Endothelial cell of umbilical vein (primary cell): ENCODE measurements at regions not wholly inside any gene's neighbourhood (a gene's known extent, or its start where the extent isn't known, plus 50 kb on each side); places are given as distances from the start of the nearest gene placed in this dataset.

Source experiments
- BruUV-seq: library from RNA; stranded (reverse); fragments of 400-500 nt; replicated peaks from 2 replicates; lab custom pipeline; 2021; lab: Mats Ljungman, UMichigan
- CTCF ChIA-PET: fragments of 300-600, 350-600 bp; sonication (Branson Sonifier 250); formaldehyde crosslinking; loops from one replicate; lab custom pipeline; 2021; ENCODE audit warnings: antibody characterized with exemption, inconsistent platforms; lab: Charles Lee
- POLR2A ChIA-PET: fragments of 300-600, 350-600 bp; sonication (Branson Sonifier 250); formaldehyde crosslinking; loops from one replicate; lab custom pipeline; 2021; ENCODE audit warnings: antibody characterized with exemption, inconsistent platforms; lab: Charles Lee
- DNase-seq: peaks from one replicate; pipeline ENCODE4 v3.0.0-alpha.2; 2011; ENCODE audit warnings: low read depth, low spot score
- FAIRE-seq: peaks from 2 replicates; lab custom pipeline; 2011; peaks lifted over from hg19 to GRCh38; lab: Jason Lieb, UNC
- H2AFZ ChIP-seq: 2 replicates; pipeline ENCODE4 v1.6.0; 2012; ENCODE audit warnings: low read depth, low read length, control low read depth, inconsistent platforms
- H3K27ac ChIP-seq: 2 replicates; pipeline ENCODE4 v1.5.1; 2011; ENCODE audit warnings: low read depth, mild to moderate bottlenecking, control low read depth, low read length, moderate library complexity; ENCODE audit not compliant: insufficient read depth
- H3K27me3 ChIP-seq, 2 experiments: 2 replicates each; pipeline versions ENCODE4 v1.6.0 to v1.6.1; 2011; ENCODE audit warnings: low read length in 2 of 2, mixed read lengths in 1 of 2; ENCODE audit not compliant: control insufficient read depth in 2 of 2, insufficient read depth in 2 of 2
- H3K36me3 ChIP-seq, 2 experiments: 2 replicates in 1 of 2; 3 replicates in 1 of 2; pipeline ENCODE4 v1.5.1; 2011; ENCODE audit warnings: low read length in 2 of 2, mild to moderate bottlenecking in 1 of 2, moderate library complexity in 1 of 2; ENCODE audit not compliant: control insufficient read depth in 2 of 2, insufficient read depth in 2 of 2; ENCODE audit errors: extremely low read depth in 1 of 2
- H3K4me1 ChIP-seq: 3 replicates; pipeline ENCODE4 v1.5.1; 2011; ENCODE audit warnings: mild to moderate bottlenecking, low read length; ENCODE audit not compliant: control insufficient read depth, insufficient read depth; ENCODE audit errors: extremely low read depth
- H3K4me2 ChIP-seq: 2 replicates; pipeline ENCODE4 v1.6.1; 2011; ENCODE audit warnings: low read length, control low read depth, mixed read lengths; ENCODE audit not compliant: insufficient read depth
- H3K4me3 ChIP-seq, 3 experiments: fragments of 200-600 bp in 1 of 3; sonication (generic), shearing (Covaris generic) in 1 of 3; replicated peaks in 1 of 3; 2 replicates each; pipeline ENCODE4 v1.5.1; 2011 to 2016; ENCODE audit warnings: control low read depth in 3 of 3, low read length in 3 of 3, mild to moderate bottlenecking in 2 of 3, inconsistent platforms in 1 of 3, low read depth in 1 of 3, moderate library complexity in 1 of 3; ENCODE audit not compliant: insufficient read depth in 1 of 3
- H3K79me2 ChIP-seq: 2 replicates; pipeline ENCODE4 v1.6.0; 2012; ENCODE audit warnings: low read length, inconsistent platforms; ENCODE audit not compliant: control insufficient read depth, insufficient read depth
- H3K9ac ChIP-seq: replicated peaks from 2 replicates; pipeline ENCODE3; 2011; ENCODE audit warnings: low read length, control low read depth; ENCODE audit not compliant: insufficient read depth; ENCODE audit errors: extremely low read depth
- H3K9me1 ChIP-seq: replicated peaks from 3 replicates; pipeline ENCODE4 v1.6.0; 2011; ENCODE audit warnings: mild to moderate bottlenecking, low read length; ENCODE audit not compliant: control insufficient read depth, insufficient read depth; ENCODE audit errors: extremely low read depth
- H3K9me3 ChIP-seq: replicated peaks from 2 replicates; pipeline ENCODE4 v1.5.1; 2012; ENCODE audit warnings: low read length, inconsistent platforms; ENCODE audit not compliant: control insufficient read depth, insufficient read depth
- H4K20me1 ChIP-seq: replicated peaks from 2 replicates; pipeline ENCODE3; 2011; ENCODE audit warnings: mild to moderate bottlenecking, low read length; ENCODE audit not compliant: control insufficient read depth, insufficient read depth; ENCODE audit errors: extremely low read depth
- EZH2 ChIP-seq: IDR thresholded peaks from 2 replicates; pipeline ENCODE4 v1.6.1; 2012; ENCODE audit warnings: borderline replicate concordance, low read depth, mild to moderate bottlenecking, moderate library complexity, low read length, inconsistent platforms; ENCODE audit not compliant: severe bottlenecking
- FOS ChIP-seq: IDR thresholded peaks from 2 replicates; pipeline ENCODE4 v1.6.1; 2011; ENCODE audit warnings: mild to moderate bottlenecking, low read length, moderate library complexity, borderline replicate concordance; ENCODE audit not compliant: insufficient read depth
- GATA2 ChIP-seq: IDR thresholded peaks from 2 replicates; pipeline ENCODE4 v1.7.0; 2011; ENCODE audit warnings: low read depth, mild to moderate bottlenecking, moderate library complexity, mixed read lengths, low read length; ENCODE audit not compliant: insufficient read length, insufficient read depth
- JUN ChIP-seq: IDR thresholded peaks from 2 replicates; pipeline ENCODE4 v1.6.1; 2011; ENCODE audit warnings: borderline replicate concordance, low read depth; ENCODE audit not compliant: insufficient read length, insufficient read depth
- MYC ChIP-seq: IDR thresholded peaks from one replicate; pipeline ENCODE4 v1.6.1; 2011; ENCODE audit warnings: mild to moderate bottlenecking, low read depth, low read length
- POLR2A ChIP-seq: IDR thresholded peaks from 2 replicates; pipeline ENCODE4 v1.6.1; 2012; ENCODE audit warnings: low read depth, mild to moderate bottlenecking, control low read depth, low read length
- POLR2AphosphoS5 ChIP-seq: IDR thresholded peaks from 2 replicates; pipeline ENCODE4 v1.6.1; 2012; ENCODE audit warnings: low read depth, mild to moderate bottlenecking, control low read depth, low read length, moderate library complexity; ENCODE audit not compliant: insufficient read depth
- dilution Hi-C: fragments of 300-500 bp; cut with MboI; formaldehyde crosslinking; loops from one replicate; pipeline ENCODE4 v1.15.0; 2019; ENCODE audit warnings: low sequenced_read_pairs; ENCODE audit not compliant: extremely low pct_ligation_motif_present
- intact Hi-C: fragments of 100-400 bp; cut with micrococcal nuclease; formaldehyde crosslinking; loops from one replicate; pipeline ENCODE4 v1.10.0; 2022
- TF ChIP-seq, protein P1 (sequence below), 2 donors: IDR thresholded peaks; 1 replicate in 1 of 2; 2 replicates in 1 of 2; pipeline ENCODE4 v1.5.1; 2011; ENCODE audit warnings: low read length in 2 of 2, mild to moderate bottlenecking in 2 of 2, moderate library complexity in 2 of 2, control low read depth in 1 of 2, inconsistent platforms in 1 of 2, low read depth in 1 of 2; ENCODE audit not compliant: insufficient read depth in 1 of 2; ENCODE audit errors: extremely low read depth in 1 of 2
- TF ChIP-seq, protein P2 (sequence below): IDR thresholded peaks from 2 replicates; pipeline ENCODE4 v1.6.1; 2011; ENCODE audit not compliant: insufficient read depth, insufficient read length

DNA sequence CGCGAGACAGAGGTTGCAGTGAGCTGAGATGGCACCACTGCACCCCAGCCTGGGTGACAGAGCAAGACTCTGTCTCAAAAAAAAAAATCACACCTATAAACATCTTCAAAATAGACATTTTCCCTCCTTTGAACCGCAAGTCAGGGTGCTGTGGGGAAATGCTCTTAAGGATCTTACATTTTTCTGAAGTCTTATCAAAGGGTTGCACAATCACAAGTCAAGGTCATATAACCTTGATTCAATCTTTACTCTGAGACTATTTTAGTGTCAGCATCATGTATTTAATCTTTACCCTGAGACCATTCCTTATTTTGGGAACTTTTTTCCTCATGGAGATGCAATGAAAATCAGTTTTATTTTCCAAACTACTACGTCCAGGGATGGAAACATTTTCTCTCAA lies 62.8 kb upstream of the RANBP3L start:
- ChIA-PET CTCF (no interaction called here), POLR2A (no interaction called here)
- Histone ChIP-seq H3K4me3 (no peak overlapping the region), H4K20me1 (no peaks in the 10 kb centered on the region), H3K4me1 (no peaks in the 10 kb centered on the region), H3K9me3 (no peaks in the 10 kb centered on the region), H3K4me2 (no peak overlapping the region), H3K9ac (no peak overlapping the region), H3K79me2 (no peaks in the 10 kb centered on the region), H2AFZ (no peak overlapping the region), H3K9me1 (no peaks in the 10 kb centered on the region), H3K27ac (no peak overlapping the region), H3K36me3 (no peaks in the 10 kb centered on the region), H3K27me3 (no peaks in the 10 kb centered on the region)
- dilution Hi-C loops (no loop called here), intact Hi-C loops (no loop called here)
- TF ChIP-seq, protein P1, sequence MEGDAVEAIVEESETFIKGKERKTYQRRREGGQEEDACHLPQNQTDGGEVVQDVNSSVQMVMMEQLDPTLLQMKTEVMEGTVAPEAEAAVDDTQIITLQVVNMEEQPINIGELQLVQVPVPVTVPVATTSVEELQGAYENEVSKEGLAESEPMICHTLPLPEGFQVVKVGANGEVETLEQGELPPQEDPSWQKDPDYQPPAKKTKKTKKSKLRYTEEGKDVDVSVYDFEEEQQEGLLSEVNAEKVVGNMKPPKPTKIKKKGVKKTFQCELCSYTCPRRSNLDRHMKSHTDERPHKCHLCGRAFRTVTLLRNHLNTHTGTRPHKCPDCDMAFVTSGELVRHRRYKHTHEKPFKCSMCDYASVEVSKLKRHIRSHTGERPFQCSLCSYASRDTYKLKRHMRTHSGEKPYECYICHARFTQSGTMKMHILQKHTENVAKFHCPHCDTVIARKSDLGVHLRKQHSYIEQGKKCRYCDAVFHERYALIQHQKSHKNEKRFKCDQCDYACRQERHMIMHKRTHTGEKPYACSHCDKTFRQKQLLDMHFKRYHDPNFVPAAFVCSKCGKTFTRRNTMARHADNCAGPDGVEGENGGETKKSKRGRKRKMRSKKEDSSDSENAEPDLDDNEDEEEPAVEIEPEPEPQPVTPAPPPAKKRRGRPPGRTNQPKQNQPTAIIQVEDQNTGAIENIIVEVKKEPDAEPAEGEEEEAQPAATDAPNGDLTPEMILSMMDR (IDR thresholded peaks at IDR 0.05; ENCODE audit: extremely low read depth in 1 of 2, insufficient read depth in 1 of 2, low read depth in 1 of 2, low read length in 2 of 2), result no peak
- TF ChIP-seq FOS (no peak), GATA2 (no peak), MYC (no peak), JUN (no peak), POLR2A (no peak), EZH2 (no peak), POLR2AphosphoS5 (no peak)
- TF ChIP-seq, protein P2, sequence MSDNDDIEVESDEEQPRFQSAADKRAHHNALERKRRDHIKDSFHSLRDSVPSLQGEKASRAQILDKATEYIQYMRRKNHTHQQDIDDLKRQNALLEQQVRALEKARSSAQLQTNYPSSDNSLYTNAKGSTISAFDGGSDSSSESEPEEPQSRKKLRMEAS, result no peak
- DNase-seq (no peak), FAIRE-seq (no peak)
- BruUV-seq, result no TSS peak
